GM18951 (cell line): ENCODE measurements at regions not wholly inside any gene's neighbourhood (a gene's known extent, or its start where the extent isn't known, plus 50 kb on each side); places are given as distances from the start of the nearest gene placed in this dataset.

Experiments
- POLR2A ChIP-seq: IDR thresholded peaks from 4 replicates; pipeline ENCODE4 v1.6.1; 2011; ENCODE audit warnings: mild to moderate bottlenecking; ENCODE audit not compliant: insufficient read length, insufficient read depth; ENCODE audit errors: extremely low read depth
- in situ Hi-C: fragments of 300-500 bp; cut with MboI; formaldehyde crosslinking; loops from one replicate; pipeline ENCODE4 v1.12.0; 2022; ENCODE audit warnings: low sequenced_read_pairs, mixed read lengths, inconsistent platforms; ENCODE audit not compliant: unreplicated experiment

GRCh38 chr10:6770846-6771245 is 190.8 kb upstream of the PRKCQ start:
- TF ChIP-seq POLR2A = no peak
- in situ Hi-C loops = no loop called here

DNA sequence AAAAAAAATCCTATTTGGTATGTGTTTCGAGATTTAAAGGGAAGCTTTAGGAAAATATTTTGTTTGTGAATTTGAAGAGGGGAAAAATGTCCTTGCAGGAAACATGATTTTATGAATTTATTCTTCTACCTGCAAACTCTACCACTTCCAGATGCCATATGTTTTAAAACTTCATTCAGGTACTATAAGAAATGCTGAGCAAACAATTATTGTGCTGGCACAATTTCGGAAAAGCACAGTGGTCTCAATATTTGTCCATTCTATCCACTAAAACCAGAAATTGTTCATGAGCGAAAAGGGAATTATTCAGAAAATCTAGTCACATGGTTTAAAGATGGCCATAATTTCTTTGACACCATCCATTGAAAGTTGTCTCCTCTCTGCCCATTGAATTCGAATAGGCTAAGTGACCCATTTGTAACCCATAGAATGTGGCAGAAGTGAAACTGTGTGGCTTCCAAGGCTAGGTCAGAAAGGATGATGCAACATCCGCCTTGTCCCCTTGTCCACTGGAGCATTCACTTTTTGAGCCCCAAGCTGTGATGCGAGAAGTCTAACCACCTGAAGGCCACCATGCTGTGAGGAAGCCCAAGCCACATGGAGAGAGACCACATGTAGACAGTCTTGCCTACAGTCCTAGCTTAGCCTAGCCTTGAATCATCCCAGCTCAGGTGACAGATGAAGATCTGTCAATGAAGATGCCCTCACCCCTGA is 189.8 kb upstream of the PRKCQ start:
- TF ChIP-seq POLR2A = no peak
- in situ Hi-C loops = no loop called here

- in situ Hi-C loops = no loop called here
- no peak for TF ChIP-seq POLR2A
Measured at GRCh38 chr10:6766131-6766801, 186.2 kb upstream of the PRKCQ start.

DNA sequence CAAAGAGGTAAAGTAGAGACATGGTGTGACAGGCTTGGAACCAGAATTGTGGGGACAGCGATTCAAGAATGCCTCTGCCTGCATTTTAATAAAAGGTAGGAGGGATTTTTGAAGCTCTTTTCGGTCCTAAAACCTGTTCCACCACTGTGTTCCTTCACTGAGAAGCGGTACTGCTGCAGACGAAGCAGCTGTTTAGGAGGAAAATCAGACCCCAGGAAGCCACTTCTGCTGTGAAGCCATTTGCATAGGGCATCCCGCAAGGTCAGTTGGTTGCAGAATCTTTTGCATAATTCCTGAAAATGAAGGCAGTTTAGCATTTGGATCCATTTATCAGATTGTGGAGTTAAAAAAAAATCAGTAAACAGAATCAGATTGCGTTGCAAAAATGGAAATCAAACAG is 183.3 kb upstream of the PRKCQ start:
- no peak for TF ChIP-seq POLR2A
- in situ Hi-C loops = no loop called here

DNA sequence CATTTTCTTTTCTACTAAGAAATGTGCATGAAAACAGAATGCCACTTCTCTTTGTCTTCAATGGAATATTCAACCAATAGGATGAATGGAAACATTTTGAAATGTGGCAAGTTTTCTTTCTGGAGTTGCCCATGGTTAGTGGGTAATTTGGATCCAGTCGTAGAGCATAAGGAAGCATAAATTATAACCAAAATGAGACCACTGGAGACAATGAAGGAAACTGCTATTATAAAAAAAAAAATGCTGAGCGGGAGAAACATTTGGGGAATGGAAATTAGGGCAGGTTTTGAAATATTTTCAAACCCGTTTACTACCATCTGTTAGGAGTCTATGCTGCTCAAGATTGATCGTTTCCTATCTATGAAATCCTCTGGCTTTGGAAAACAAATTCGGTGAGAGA is 182.9 kb upstream of the PRKCQ start:
- in situ Hi-C loops = no loop called here
- TF ChIP-seq POLR2A = no peak

DNA sequence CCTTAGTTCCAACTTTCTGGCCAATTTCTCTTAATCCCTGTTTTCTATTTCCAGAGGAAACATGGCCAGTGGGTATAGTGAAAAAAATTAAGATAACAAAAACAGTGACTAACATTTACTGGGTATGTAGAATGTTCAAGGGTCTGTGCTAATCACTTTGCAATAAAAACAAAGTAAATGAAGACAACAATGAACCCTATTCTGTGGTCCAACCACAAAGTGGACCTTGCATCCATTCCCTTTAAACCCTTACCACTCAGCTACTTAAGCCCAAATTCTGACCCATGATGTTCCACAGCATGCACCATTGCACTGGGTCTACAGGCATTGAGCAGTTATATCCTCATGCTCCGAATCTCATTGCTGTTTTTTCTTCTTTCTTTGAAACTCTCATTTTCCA is 179.9 kb upstream of the PRKCQ start:
- in situ Hi-C loops = no loop called here
- no peak for TF ChIP-seq POLR2A

DNA sequence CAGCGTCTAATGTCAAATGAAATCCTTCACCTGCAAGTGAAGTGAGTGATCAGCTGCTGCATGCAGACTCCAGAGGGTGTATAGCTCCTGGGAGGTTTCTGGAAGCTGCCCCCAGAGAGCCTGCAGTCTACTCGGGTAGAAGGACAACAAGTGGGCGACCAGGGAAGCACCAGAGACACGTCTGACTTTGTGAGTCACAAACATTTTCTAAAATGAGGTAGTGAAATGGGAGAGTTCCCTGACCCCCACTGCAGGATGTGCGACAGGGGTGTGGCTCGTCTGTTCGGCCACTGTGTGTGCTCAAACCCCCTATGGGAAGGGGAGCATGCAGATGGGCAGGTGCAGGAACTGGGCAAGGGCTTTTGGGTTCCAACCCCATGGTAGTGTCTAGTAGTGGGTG is 177.1 kb upstream of the PRKCQ start:
- no peak for TF ChIP-seq POLR2A
- in situ Hi-C loops = no loop called here

- in situ Hi-C loops = no loop called here
- TF ChIP-seq POLR2A = no peak
Measured at GRCh38 chr10:6756716-6757115, 176.6 kb upstream of the PRKCQ start.

GRCh38 chr10:6755781-6756460 is 175.8 kb upstream of the PRKCQ start:
- TF ChIP-seq POLR2A = no peak
- in situ Hi-C loops = no loop called here

- in situ Hi-C loops = no loop called here
Measured at GRCh38 chr10:6753644-6754043, 173.6 kb upstream of the PRKCQ start.

GRCh38 chr10:6751363-6751762 is 171.3 kb upstream of the PRKCQ start:
- in situ Hi-C loops = no loop called here
- no peak for TF ChIP-seq POLR2A

More at GRCh38 chr10:6753644-6754043, 173.6 kb upstream of the PRKCQ start:
- no peak for TF ChIP-seq POLR2A

GRCh38 chr10:6748981-6749635 is 169.0 kb upstream of the PRKCQ start:
- TF ChIP-seq POLR2A = no peak
- in situ Hi-C loops = no loop called here

DNA sequence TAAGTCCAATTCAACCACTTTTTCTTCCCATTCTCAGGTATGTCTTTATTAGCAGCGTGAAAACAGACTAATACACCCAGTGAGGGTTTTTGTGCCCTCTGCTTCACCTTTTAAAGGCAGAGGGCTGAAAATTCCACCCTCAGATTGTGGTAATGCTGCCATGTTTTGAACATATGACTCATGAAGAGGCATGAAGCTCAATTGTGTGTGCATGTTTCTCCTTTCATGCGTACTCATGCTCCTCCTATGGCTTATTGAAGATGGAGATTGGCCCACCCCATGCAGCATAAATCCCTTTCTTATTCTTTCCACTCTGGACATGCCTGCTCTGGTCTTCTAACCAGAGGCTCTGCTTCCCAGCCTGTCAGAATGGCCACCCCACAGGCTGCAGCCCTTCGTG is 168.0 kb upstream of the PRKCQ start:
- in situ Hi-C loops = no loop called here

More for the DNA sequence above, 168.0 kb upstream of the PRKCQ start:
- TF ChIP-seq POLR2A = no peak
